Peyer's patch (tissue), 4 donors: ENCODE measurements at regions not wholly inside any gene's neighbourhood (a gene's known extent, or its start where the extent isn't known, plus 50 kb on each side); places are given as distances from the start of the nearest gene placed in this dataset.

ENCODE experiments used
- CTCF ChIP-seq, 6 experiments: fragments of 450-650 bp in 4 of 6; fragments of 200-600 bp in 2 of 6; sonication (generic) in 1 of 6; IDR thresholded peaks; one replicate each; pipeline ENCODE4 v1.5.1; 2017 to 2019; ENCODE audit warnings: antibody characterized with exemption in 6 of 6, mild to moderate bottlenecking in 3 of 6, moderate library complexity in 1 of 6
- POLR2A ChIP-seq, 2 donors: fragments of 450-650 bp; IDR thresholded peaks; one replicate each; pipeline ENCODE4 v1.5.1; 2017; ENCODE audit warnings: antibody characterized with exemption in 2 of 2, mild to moderate bottlenecking in 2 of 2, moderate library complexity in 2 of 2

GRCh38 chr6:68038815-68039408, 596.2 kb upstream of the ADGRB3 start:
- no peak for TF ChIP-seq CTCF (IDR thresholded peaks at IDR 0.05)
- no peak for TF ChIP-seq POLR2A (IDR thresholded peaks at IDR 0.05)
